CD4-positive, alpha-beta T cell treated with Interleukin-6 for 4 hours (primary cell): ENCODE measurements at regions not wholly inside any gene's neighbourhood (a gene's known extent, or its start where the extent isn't known, plus 50 kb on each side); places are given as distances from the start of the nearest gene placed in this dataset.

Experiments
- DNase-seq: peaks from one replicate; pipeline ENCODE4 v3.0.0-alpha.2; 2020; ENCODE audit warnings: mixed read lengths

GRCh38 chr16:55242667-55243066 is 81.3 kb upstream of the IRX6 start:
- no peak for DNase-seq

DNA sequence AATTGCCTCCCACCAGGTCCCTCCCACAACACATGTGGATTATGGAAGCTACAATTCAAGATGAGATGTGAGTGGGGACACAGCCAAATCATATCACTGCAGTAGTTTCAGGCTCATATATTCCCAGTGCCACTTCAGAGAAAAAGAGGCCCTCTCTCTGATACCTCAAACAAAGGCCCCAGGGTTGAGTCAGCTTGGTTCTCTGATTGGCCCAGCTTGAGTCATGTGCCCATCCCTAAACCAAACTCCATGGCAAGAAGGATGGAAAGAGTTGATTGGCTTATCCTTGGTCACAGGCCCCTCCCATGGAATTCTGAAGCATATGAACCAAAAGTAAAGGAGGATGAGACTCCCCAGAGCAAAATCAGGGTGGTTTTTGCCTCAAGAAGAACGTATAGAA is 75.9 kb upstream of the IRX6 start:
- DNase-seq, result no peak

GRCh38 chr16:55248494-55248893 is 75.5 kb upstream of the IRX6 start:
- no peak for DNase-seq

- DNase-seq, result no peak
These were observed 74.6 kb upstream of the IRX6 start for GRCh38 chr16:55249361-55249760.

- no peak for DNase-seq
These were observed 74.1 kb upstream of the IRX6 start for GRCh38 chr16:55249936-55250335.

GRCh38 chr16:55250701-55251100 is 73.3 kb upstream of the IRX6 start:
- no peak for DNase-seq

DNA sequence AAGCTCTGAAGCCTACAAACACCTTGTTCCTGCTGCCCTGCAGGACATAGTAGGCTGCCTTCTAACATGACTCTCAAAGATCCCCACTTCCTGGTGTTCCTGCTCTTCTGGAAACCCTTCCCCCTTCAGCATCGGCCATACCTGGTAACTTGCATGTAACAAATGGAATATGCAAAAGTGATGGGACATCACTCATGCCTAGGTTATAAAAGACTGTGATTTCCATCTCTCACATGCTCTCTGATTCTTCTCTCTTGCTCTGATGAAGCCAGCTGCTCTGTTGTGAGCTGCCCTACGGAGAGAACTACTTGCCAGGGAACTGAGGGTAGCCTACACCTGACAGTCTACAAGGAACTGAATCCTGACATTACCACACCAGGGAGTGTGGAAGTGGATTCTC is 72.9 kb upstream of the IRX6 start:
- DNase-seq, result no peak

DNA sequence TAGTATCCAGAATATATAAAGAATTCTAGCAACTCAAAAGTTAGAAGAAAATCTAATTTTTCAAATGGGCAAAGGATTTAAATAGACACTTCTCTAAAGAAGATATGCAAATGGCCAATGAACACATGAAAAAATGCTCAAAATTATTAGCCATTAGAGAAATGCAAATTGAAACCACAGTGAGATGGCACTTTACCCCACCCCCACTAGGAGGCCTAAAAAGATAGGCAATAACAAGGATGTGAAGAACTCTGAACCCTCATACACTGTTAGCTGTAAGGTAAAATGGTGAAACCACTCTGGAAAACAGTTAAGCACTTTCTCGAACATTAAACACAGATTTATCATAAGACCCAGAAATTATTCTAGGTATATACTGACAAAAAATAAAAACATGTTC is 71.4 kb upstream of the IRX6 start:
- no peak for DNase-seq

GRCh38 chr16:55253987-55254386 is 70.0 kb upstream of the IRX6 start:
- DNase-seq, result no peak

- no peak for DNase-seq
These were observed 68.2 kb upstream of the IRX6 start for GRCh38 chr16:55255733-55256282.

- DNase-seq, result no peak
These were observed 67.5 kb upstream of the IRX6 start for GRCh38 chr16:55256412-55257016.

GRCh38 chr16:55257966-55258613 is 65.9 kb upstream of the IRX6 start:
- peak; percentile 23 for DNase-seq

GRCh38 chr16:55261301-55261700 is 62.7 kb upstream of the IRX6 start:
- DNase-seq, result no peak

GRCh38 chr16:55263271-55264250 is 60.4 kb upstream of the IRX6 start:
- DNase-seq, result no peak

DNA sequence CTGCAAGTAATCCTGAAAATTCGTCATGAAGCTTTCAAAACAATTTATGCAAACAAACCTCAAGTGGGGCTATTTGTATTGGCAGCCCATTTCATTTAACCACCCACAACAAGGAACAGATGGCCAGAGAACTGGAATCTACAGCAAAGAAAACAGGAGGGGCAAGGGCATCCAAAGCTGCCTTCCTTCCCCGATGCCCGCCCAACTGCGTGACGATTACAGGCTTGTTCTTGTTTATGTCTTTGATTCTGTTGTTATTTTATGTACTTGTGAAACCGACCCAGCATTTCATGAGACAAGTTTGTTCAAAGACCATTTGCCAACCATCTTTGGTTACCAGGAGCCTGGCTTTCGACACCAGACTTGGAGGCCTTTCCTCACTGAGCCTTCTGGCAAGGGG is 59.1 kb upstream of the IRX6 start:
- DNase-seq, result no peak

- DNase-seq, result no peak
These were observed 58.1 kb upstream of the IRX6 start for GRCh38 chr16:55265926-55266325.

DNA sequence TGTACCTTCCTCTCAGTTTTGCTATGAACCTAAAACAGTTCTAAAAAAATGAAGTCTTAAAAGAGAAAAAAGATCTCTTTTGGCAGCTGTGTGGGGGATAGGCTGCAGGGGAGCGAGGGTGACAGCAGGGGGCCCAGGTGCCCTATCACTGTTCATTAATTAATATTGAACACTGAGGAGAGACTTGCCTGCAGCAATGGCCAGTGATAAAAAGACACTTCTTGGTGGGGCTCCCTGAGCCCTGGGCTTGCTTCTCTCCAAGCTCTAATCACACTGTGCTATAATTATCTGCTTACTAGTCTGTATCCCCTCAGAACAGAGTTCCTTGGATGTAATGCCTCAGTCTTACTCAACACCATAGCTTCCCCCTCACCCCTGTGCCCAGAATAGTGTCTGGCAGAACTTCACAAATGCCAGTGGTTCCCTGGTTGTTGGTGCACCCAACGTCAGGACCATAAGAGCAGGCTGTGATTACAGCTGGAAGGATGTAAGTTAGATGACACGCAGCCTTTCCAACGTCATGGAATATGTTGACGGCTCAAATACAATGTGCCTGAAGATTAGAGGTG is 52.0 kb upstream of the IRX6 start:
- DNase-seq, result no peak

DNA sequence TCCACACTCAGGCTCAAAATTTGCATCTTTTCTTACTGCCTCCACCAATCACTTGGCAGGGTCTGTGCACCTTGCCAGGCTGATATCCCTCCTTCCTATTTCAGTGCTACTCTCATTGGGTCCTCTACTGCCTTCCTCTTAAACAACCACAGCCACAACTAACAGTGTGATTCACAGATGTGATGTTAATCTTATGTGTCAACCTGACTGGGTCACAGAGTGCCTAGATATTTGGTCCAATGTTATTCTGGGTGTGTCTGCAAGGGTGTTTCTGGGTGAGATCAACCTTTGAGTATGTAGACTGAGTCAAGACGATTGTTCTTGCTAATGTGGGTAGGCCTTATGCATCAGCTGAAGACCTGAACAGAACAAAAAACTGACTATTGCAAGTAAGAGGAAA is 51.3 kb upstream of the IRX6 start:
- no peak for DNase-seq

DNA sequence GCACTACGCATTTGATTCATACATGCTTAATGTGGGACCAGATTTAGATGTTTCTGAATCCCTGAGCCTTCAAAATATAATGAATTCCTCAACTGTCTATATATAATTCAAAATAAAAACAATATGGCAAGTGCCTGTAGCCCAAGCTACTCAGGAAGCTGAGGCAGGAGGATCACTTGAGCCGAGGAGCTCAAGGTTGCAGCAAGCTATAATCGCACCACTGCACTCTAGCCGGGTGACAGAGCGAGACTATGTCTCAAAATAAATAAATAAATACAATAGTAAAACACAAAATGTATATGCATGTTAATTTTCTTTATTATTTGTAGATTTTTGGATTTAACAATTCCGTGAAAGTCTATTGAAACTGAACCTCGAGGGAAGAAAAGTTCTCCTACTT is 50.6 kb upstream of the IRX6 start:
- no peak for DNase-seq

DNA sequence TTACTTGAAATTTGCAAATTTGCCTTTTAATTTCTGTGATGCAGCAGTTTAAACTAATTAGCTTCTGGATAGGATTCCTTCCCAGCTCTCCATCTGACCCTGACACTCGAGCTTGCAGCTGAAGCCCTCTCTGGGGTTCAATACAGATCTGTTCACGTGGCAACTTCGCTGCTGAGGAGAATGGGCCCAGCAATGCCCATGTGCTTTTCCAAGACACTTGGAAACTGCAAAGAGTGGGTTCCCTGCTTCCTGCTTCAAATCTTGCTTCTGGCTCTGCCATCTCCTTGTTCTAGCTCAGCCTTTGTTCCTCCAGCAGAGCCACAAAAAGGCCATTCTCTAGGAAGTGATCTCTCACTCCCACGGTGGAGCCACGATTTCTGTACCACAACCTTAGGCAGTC is 50.0 kb upstream of the IRX6 start:
- no peak for DNase-seq
